Endothelial cell (in vitro differentiated cells): ENCODE measurements at regions not wholly inside any gene's neighbourhood (a gene's known extent, or its start where the extent isn't known, plus 50 kb on each side); places are given as distances from the start of the nearest gene placed in this dataset.

ENCODE experiments used
- DNase-seq: peaks from one replicate; pipeline ENCODE4 v3.0.0; 2021; ENCODE audit warnings: low spot score
- H3K27ac Mint-ChIP-seq: one replicate; pipeline ENCODE4 v1.8.0; 2021; ENCODE audit warnings: mixed read lengths, inconsistent platforms; ENCODE audit not compliant: unreplicated experiment
- H3K27me3 Mint-ChIP-seq: one replicate; pipeline ENCODE4 v1.8.0; 2021; ENCODE audit warnings: mild to moderate bottlenecking, moderate library complexity, mixed read lengths, inconsistent platforms; ENCODE audit not compliant: unreplicated experiment
- H3K36me3 Mint-ChIP-seq: one replicate; pipeline ENCODE4 v1.8.0; 2021; ENCODE audit warnings: mild to moderate bottlenecking, low read depth, mixed read lengths, inconsistent platforms; ENCODE audit not compliant: unreplicated experiment
- H3K4me1 Mint-ChIP-seq: one replicate; pipeline ENCODE4 v1.8.0; 2021; ENCODE audit warnings: mild to moderate bottlenecking, mixed read lengths, inconsistent platforms; ENCODE audit not compliant: unreplicated experiment
- H3K4me3 Mint-ChIP-seq: one replicate; pipeline ENCODE4 v1.8.0; 2021; ENCODE audit warnings: mild to moderate bottlenecking, mixed read lengths, inconsistent platforms; ENCODE audit not compliant: unreplicated experiment
- H3K9me3 Mint-ChIP-seq: one replicate; pipeline ENCODE4 v1.8.0; 2021; ENCODE audit warnings: mixed read lengths, inconsistent platforms; ENCODE audit not compliant: unreplicated experiment
- CTCF ChIP-seq: fragments of 200-600 bp; sonication (generic); IDR thresholded peaks from one replicate; pipeline ENCODE4 v1.5.0; 2021; ENCODE audit warnings: antibody characterized with exemption; ENCODE audit not compliant: unreplicated experiment

GRCh38 chr1:4915154-4915553 lies 260.7 kb downstream of the AJAP1 start:
- H3K27me3 Mint-ChIP-seq: no peaks in the 10 kb centered on the region

GRCh38 chr1:4908486-4908885 lies 254.1 kb downstream of the AJAP1 start:
- no peaks in the 10 kb centered on the region for H3K36me3 Mint-ChIP-seq
- no peaks in the 10 kb centered on the region for H3K9me3 Mint-ChIP-seq
- no peak overlapping the region for H3K27ac Mint-ChIP-seq
- DNase-seq: no peak
- TF ChIP-seq CTCF: no peak
- H3K27me3 Mint-ChIP-seq: no peaks in the 10 kb centered on the region
- no peak overlapping the region for H3K4me3 Mint-ChIP-seq
- H3K4me1 Mint-ChIP-seq: no peaks in the 10 kb centered on the region

More at GRCh38 chr1:4915154-4915553, 260.7 kb downstream of the AJAP1 start:
- DNase-seq: no peak
- no peak overlapping the region for H3K4me3 Mint-ChIP-seq
- peaks cover 5% of the 10 kb centered on the region for H3K36me3 Mint-ChIP-seq
- H3K9me3 Mint-ChIP-seq: peaks cover 5% of the 10 kb centered on the region
- H3K27ac Mint-ChIP-seq: no peak overlapping the region
- TF ChIP-seq CTCF: no peak
- peaks cover 4% of the 10 kb centered on the region for H3K4me1 Mint-ChIP-seq

- TF ChIP-seq CTCF: no peak
- H3K27ac Mint-ChIP-seq: no peak overlapping the region
- no peak overlapping the region for H3K4me3 Mint-ChIP-seq
- H3K27me3 Mint-ChIP-seq: peaks cover 7% of the 10 kb centered on the region
- H3K9me3 Mint-ChIP-seq: no peaks in the 10 kb centered on the region
- H3K36me3 Mint-ChIP-seq: no peaks in the 10 kb centered on the region
- peaks cover 6% of the 10 kb centered on the region for H3K4me1 Mint-ChIP-seq
- DNase-seq: no peak
Observed at GRCh38 chr1:4894566-4894965, 240.2 kb downstream of the AJAP1 start.

- H3K27me3 Mint-ChIP-seq: peaks cover 4% of the 10 kb centered on the region
- H3K4me3 Mint-ChIP-seq: no peak overlapping the region
- no peaks in the 10 kb centered on the region for H3K9me3 Mint-ChIP-seq
- H3K36me3 Mint-ChIP-seq: no peaks in the 10 kb centered on the region
- H3K4me1 Mint-ChIP-seq: no peaks in the 10 kb centered on the region
- no peak for TF ChIP-seq CTCF
- no peak overlapping the region for H3K27ac Mint-ChIP-seq
- DNase-seq: no peak
Observed at GRCh38 chr1:4880626-4881025, 226.2 kb downstream of the AJAP1 start.

- Mint-ChIP-seq H3K9me3 (no peaks in the 10 kb centered on the region), H3K4me1 (no peaks in the 10 kb centered on the region), H3K27me3 (peaks cover 5% of the 10 kb centered on the region), H3K4me3 (no peak overlapping the region), H3K36me3 (no peaks in the 10 kb centered on the region), H3K27ac (no peak overlapping the region)
- no peak for TF ChIP-seq CTCF
- no peak for DNase-seq
Observed at GRCh38 chr1:4877426-4877825, 223.0 kb downstream of the AJAP1 start.
